ENCODE measurements at regions not wholly inside any gene's neighbourhood (a gene's known extent, or its start where the extent isn't known, plus 50 kb on each side); places are given as distances from the start of the nearest gene placed in this dataset.

GRCh38 chr11:29012507-29012906 is 904.3 kb downstream of the METTL15 start:
- no peaks in the 10 kb centered on the region for H3K36me3 ChIP-seq (ENCODE audit: insufficient read depth, insufficient read length, low read length)
- H3K27me3 ChIP-seq (ENCODE audit: insufficient read depth, insufficient read length): no peaks in the 10 kb centered on the region
- no peaks in the 10 kb centered on the region for H3K4me1 ChIP-seq (ENCODE audit: insufficient read depth, insufficient read length)
- no peak overlapping the region for H3K9ac ChIP-seq (ENCODE audit: insufficient read length, low read depth)
- no peaks in the 10 kb centered on the region for H3K9me3 ChIP-seq (ENCODE audit: insufficient read depth, low read length)
- no peak overlapping the region for H3K4me3 ChIP-seq (ENCODE audit: insufficient read length, low read depth)
- no peak for DNase-seq (ENCODE audit: low read depth, low spot score)
- TF ChIP-seq SUZ12 (IDR thresholded peaks at IDR 0.05; ENCODE audit: extremely low read depth, insufficient read depth, insufficient read length): no peak
- no peak for TF ChIP-seq YY1 (IDR thresholded peaks at IDR 0.05; ENCODE audit: insufficient read depth, insufficient read length)
- no peak for TF ChIP-seq ZNF274 (IDR thresholded peaks at IDR 0.05; ENCODE audit: low read depth, low read length)

DNA sequence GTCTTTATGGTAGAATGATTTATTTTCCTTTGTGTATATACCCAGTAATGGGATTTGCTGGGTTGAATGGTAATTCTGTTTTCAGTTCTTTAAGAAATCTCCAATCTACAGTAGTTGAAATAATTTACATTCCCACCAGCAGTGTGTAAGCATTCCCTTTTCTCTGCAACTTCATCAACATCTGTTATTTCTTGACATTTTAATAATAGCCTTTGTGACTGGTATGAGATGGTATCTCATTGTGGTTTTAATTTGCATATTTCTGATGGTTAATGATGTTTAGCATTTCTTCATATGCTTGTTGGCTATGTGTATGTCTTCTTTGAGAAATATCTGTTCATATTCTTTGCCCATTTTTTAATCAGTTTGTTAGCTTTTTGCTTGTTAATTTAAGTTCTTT is 901.2 kb downstream of the METTL15 start:
- Histone ChIP-seq H3K36me3 (ENCODE audit: insufficient read depth, insufficient read length, low read length) (no peaks in the 10 kb centered on the region), H3K9ac (ENCODE audit: insufficient read length, low read depth) (no peak overlapping the region), H3K4me3 (ENCODE audit: insufficient read length, low read depth) (no peak overlapping the region), H3K9me3 (ENCODE audit: insufficient read depth, low read length) (no peaks in the 10 kb centered on the region), H3K27me3 (ENCODE audit: insufficient read depth, insufficient read length) (no peaks in the 10 kb centered on the region), H3K4me1 (ENCODE audit: insufficient read depth, insufficient read length) (no peaks in the 10 kb centered on the region)
- TF ChIP-seq ZNF274 (IDR thresholded peaks at IDR 0.05; ENCODE audit: low read depth, low read length) (no peak), SUZ12 (IDR thresholded peaks at IDR 0.05; ENCODE audit: extremely low read depth, insufficient read depth, insufficient read length) (no peak), YY1 (IDR thresholded peaks at IDR 0.05; ENCODE audit: insufficient read depth, insufficient read length) (no peak)
- DNase-seq (ENCODE audit: low read depth, low spot score): no peak

DNA sequence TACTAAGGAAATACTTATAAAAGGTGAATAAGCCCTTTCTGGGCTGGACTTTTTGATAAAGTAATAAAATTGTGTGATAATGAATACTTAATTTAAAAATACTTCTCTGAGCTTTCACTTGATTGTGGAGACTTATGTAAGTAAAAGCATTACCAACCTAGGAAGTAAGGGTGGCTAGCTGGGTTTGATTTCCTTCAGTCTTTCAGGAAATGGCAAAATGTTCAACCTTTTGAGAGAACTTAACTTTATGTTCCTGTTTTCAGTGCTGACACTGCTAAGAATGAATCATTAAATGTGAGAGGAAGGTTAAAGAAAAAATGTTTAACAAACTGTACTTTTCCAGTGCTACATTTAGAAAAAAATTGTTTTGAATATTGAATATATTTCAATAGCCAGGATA is 900.3 kb downstream of the METTL15 start:
- no peak for TF ChIP-seq SUZ12 (IDR thresholded peaks at IDR 0.05; ENCODE audit: extremely low read depth, insufficient read depth, insufficient read length)
- no peak for TF ChIP-seq ZNF274 (IDR thresholded peaks at IDR 0.05; ENCODE audit: low read depth, low read length)
- no peak for TF ChIP-seq YY1 (IDR thresholded peaks at IDR 0.05; ENCODE audit: insufficient read depth, insufficient read length)
- Histone ChIP-seq H3K4me1 (ENCODE audit: insufficient read depth, insufficient read length) (no peaks in the 10 kb centered on the region), H3K4me3 (ENCODE audit: insufficient read length, low read depth) (no peak overlapping the region), H3K9me3 (ENCODE audit: insufficient read depth, low read length) (no peaks in the 10 kb centered on the region), H3K27me3 (ENCODE audit: insufficient read depth, insufficient read length) (no peaks in the 10 kb centered on the region), H3K9ac (ENCODE audit: insufficient read length, low read depth) (no peak overlapping the region), H3K36me3 (ENCODE audit: insufficient read depth, insufficient read length, low read length) (no peaks in the 10 kb centered on the region)
- no peak for DNase-seq (ENCODE audit: low read depth, low spot score)

- no peak for DNase-seq (ENCODE audit: low read depth, low spot score)
- no peak for TF ChIP-seq YY1 (IDR thresholded peaks at IDR 0.05; ENCODE audit: insufficient read depth, insufficient read length)
- no peak for TF ChIP-seq ZNF274 (IDR thresholded peaks at IDR 0.05; ENCODE audit: low read depth, low read length)
- TF ChIP-seq SUZ12 (IDR thresholded peaks at IDR 0.05; ENCODE audit: extremely low read depth, insufficient read depth, insufficient read length): no peak
- H3K9ac ChIP-seq (ENCODE audit: insufficient read length, low read depth): no peak overlapping the region
- H3K27me3 ChIP-seq (ENCODE audit: insufficient read depth, insufficient read length): no peaks in the 10 kb centered on the region
- no peaks in the 10 kb centered on the region for H3K4me1 ChIP-seq (ENCODE audit: insufficient read depth, insufficient read length)
- H3K36me3 ChIP-seq (ENCODE audit: insufficient read depth, insufficient read length, low read length): no peaks in the 10 kb centered on the region
- no peaks in the 10 kb centered on the region for H3K9me3 ChIP-seq (ENCODE audit: insufficient read depth, low read length)
- no peak overlapping the region for H3K4me3 ChIP-seq (ENCODE audit: insufficient read length, low read depth)
These were observed 898.5 kb downstream of the METTL15 start for GRCh38 chr11:29006668-29007067.

DNA sequence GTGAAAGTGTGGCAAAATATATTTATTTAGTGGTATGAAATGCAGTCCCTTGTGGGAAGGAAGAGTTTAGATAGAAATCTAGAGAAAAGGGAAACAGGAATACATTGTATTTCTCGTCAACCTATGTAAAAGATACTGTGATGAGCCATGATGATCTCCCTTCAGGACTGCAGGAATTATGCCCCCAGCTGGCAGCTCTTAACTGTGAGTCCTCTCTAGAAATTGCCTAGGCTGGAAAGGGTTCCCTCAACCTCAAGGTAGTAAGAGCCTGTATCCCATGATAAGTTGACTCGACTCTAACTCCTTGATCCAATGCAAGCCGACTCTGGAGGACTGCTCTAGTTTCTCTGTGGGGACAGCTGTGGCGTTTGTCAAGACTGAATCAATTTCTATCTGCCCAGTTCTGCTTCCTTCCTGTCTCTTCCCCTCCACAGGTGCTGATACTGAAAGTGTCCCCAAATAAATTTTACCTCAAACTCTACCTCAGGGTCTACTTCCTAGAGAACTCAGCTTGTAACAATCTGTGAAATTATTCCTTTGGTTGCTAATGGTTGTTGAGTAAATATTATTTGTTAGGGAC is 897.3 kb downstream of the METTL15 start:
- no peaks in the 10 kb centered on the region for H3K36me3 ChIP-seq (ENCODE audit: insufficient read depth, insufficient read length, low read length)
- H3K4me3 ChIP-seq (ENCODE audit: insufficient read length, low read depth): no peak overlapping the region
- no peak for TF ChIP-seq ZNF274 (IDR thresholded peaks at IDR 0.05; ENCODE audit: low read depth, low read length)
- no peak for TF ChIP-seq YY1 (IDR thresholded peaks at IDR 0.05; ENCODE audit: insufficient read depth, insufficient read length)
- TF ChIP-seq SUZ12 (IDR thresholded peaks at IDR 0.05; ENCODE audit: extremely low read depth, insufficient read depth, insufficient read length): no peak
- DNase-seq (ENCODE audit: low read depth, low spot score): no peak
- no peaks in the 10 kb centered on the region for H3K9me3 ChIP-seq (ENCODE audit: insufficient read depth, low read length)
- H3K27me3 ChIP-seq (ENCODE audit: insufficient read depth, insufficient read length): no peaks in the 10 kb centered on the region
- no peak overlapping the region for H3K9ac ChIP-seq (ENCODE audit: insufficient read length, low read depth)
- no peaks in the 10 kb centered on the region for H3K4me1 ChIP-seq (ENCODE audit: insufficient read depth, insufficient read length)

GRCh38 chr11:29002816-29003215 is 894.6 kb downstream of the METTL15 start:
- H3K4me1 ChIP-seq (ENCODE audit: insufficient read depth, insufficient read length): no peaks in the 10 kb centered on the region
- H3K4me3 ChIP-seq (ENCODE audit: insufficient read length, low read depth): no peak overlapping the region
- no peaks in the 10 kb centered on the region for H3K9me3 ChIP-seq (ENCODE audit: insufficient read depth, low read length)
- H3K9ac ChIP-seq (ENCODE audit: insufficient read length, low read depth): no peak overlapping the region
- DNase-seq (ENCODE audit: low read depth, low spot score): no peak
- TF ChIP-seq SUZ12 (IDR thresholded peaks at IDR 0.05; ENCODE audit: extremely low read depth, insufficient read depth, insufficient read length): no peak
- TF ChIP-seq YY1 (IDR thresholded peaks at IDR 0.05; ENCODE audit: insufficient read depth, insufficient read length): no peak
- no peak for TF ChIP-seq ZNF274 (IDR thresholded peaks at IDR 0.05; ENCODE audit: low read depth, low read length)
- H3K36me3 ChIP-seq (ENCODE audit: insufficient read depth, insufficient read length, low read length): no peaks in the 10 kb centered on the region
- no peaks in the 10 kb centered on the region for H3K27me3 ChIP-seq (ENCODE audit: insufficient read depth, insufficient read length)

GRCh38 chr11:28999620-29000019 is 891.4 kb downstream of the METTL15 start:
- Histone ChIP-seq H3K4me3 (ENCODE audit: insufficient read length, low read depth) (no peak overlapping the region), H3K36me3 (ENCODE audit: insufficient read depth, insufficient read length, low read length) (no peaks in the 10 kb centered on the region), H3K9me3 (ENCODE audit: insufficient read depth, low read length) (no peaks in the 10 kb centered on the region), H3K9ac (ENCODE audit: insufficient read length, low read depth) (no peak overlapping the region), H3K4me1 (ENCODE audit: insufficient read depth, insufficient read length) (no peaks in the 10 kb centered on the region), H3K27me3 (ENCODE audit: insufficient read depth, insufficient read length) (no peaks in the 10 kb centered on the region)
- TF ChIP-seq ZNF274 (IDR thresholded peaks at IDR 0.05; ENCODE audit: low read depth, low read length) (no peak), YY1 (IDR thresholded peaks at IDR 0.05; ENCODE audit: insufficient read depth, insufficient read length) (no peak), SUZ12 (IDR thresholded peaks at IDR 0.05; ENCODE audit: extremely low read depth, insufficient read depth, insufficient read length) (no peak)
- DNase-seq (ENCODE audit: low read depth, low spot score): no peak

Data from NT2/D1 (cell line).